ENCODE measurements at regions not wholly inside any gene's neighbourhood (a gene's known extent, or its start where the extent isn't known, plus 50 kb on each side); places are given as distances from the start of the nearest gene placed in this dataset.

DNA sequence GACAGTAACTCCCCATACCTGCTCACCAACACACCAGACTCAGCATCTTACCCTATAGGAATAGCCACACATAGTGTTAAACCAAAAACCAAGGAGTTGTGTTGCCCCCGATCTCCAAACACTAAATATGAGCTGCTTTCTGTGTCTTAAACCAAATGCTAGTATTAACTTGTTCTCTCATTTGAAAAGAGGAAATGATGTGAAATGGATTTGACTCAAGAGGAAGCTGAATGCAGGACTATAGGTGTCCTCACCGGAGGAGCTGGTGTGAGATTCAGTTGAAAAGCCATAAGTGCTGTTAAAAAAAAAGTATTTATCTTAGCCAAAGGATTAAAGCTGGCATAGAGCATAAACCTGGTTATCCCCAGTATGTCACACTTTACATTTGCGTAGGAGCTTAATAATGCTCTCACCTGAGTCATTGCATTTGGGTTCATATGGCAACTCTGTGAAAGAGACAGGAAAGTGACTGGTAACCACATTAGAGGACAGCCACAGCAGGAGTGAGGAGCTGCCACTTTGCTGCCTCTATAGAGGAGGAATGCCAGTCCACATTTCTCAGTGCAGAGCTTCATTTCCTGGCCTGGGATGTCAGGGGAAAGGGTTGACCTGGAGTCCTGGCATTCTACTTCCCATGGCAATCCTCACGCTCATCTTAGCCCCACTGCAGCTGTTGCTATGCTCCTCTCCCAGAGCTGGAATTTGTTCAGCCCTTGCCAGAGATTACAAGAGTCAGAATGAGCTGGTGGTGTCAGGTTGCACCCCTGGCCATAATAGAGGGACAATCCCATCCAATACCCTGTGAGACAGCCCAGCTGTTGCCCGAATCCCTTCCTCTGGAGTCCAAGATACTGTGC, 143.3 kb upstream of the ANKFN1 start:
- no peak for DNase-seq (ENCODE audit: low read depth)

GRCh38 chr17:56011406-56012131, 141.7 kb upstream of the ANKFN1 start:
- no peak for DNase-seq (ENCODE audit: low read depth)

GRCh38 chr17:56018211-56018610, 135.1 kb upstream of the ANKFN1 start:
- DNase-seq (ENCODE audit: low read depth) = no peak

- no peak for DNase-seq (ENCODE audit: low read depth)
Observed at GRCh38 chr17:56020369-56020768, 132.9 kb upstream of the ANKFN1 start.

DNA sequence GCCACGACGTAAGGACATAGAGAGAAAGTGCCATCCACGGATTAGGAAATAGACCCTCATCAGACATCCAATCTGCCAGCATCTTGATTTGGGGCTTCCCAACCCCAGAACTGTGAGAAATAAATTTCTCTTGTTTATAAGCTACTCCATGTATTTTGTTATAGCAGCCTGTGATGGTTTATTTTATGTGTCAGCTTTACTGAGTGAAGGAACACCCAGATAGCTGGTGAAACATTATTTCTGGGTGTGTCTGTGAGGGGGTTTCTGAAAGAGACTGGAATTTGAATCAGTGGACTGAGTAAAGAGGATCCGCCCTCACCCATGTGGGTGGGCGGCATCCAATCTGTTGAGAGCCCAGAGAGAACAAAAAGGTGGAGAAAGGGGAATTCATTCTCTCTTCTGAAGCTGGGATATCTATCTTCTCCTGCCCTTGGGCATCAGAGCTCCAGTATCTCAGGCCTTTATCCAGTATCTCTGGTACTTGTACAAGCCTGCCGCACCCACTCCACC, 131.5 kb upstream of the ANKFN1 start:
- DNase-seq (ENCODE audit: low read depth) = no peak

GRCh38 chr17:56023851-56024250, 129.4 kb upstream of the ANKFN1 start:
- no peak for DNase-seq (ENCODE audit: low read depth)

DNA sequence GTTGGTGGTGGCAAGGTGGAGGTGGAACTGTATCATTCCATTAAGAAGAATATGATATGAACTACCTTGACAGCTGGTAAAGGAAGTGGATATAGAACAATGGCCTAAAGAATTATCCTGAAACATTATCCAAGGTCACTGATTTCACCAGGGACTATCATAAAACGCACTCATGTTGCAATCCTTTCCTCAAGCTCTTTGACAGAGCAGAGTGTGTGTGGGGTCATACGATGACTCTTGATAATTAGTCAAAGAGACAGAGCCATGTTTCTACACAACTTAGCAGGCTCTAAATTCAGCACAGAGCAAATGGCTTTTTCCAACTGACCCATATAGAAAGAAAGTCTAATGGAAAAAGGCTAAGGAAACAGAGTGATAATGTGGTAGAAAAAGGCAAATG, 126.4 kb upstream of the ANKFN1 start:
- DNase-seq (ENCODE audit: low read depth) = no peak

- DNase-seq (ENCODE audit: low read depth) = no peak
Observed at GRCh38 chr17:56028837-56029236, 124.4 kb upstream of the ANKFN1 start.

DNA sequence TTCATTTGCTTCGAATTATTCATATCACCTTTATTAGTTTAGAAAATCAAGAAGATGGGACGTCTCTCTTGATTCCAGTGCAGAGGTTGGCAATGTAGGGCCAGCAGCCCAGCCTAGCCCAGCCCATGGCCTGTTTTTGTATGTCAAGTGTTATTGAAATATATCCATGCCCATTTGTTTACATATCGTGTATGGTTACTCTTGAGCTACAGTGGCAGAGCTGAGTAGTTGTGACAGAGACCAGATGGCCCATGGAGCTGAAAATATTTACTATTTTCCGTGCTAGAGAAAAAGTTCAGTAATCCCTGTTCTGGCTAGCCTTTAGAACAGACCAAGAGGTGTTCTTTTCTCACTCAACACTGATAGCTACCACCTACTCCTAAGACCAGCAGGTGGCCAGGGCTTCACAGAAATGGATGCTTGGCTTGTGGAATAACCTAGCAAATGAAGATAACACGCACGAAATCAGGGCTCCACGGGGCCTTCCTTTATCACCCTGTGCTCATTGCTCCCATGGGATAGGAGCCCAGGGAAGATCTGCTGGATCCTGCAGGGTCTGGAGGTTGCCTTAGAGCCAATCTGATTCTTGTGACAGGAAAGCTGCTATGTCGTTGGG, 123.2 kb upstream of the ANKFN1 start:
- DNase-seq (ENCODE audit: low read depth) = no peak

DNA sequence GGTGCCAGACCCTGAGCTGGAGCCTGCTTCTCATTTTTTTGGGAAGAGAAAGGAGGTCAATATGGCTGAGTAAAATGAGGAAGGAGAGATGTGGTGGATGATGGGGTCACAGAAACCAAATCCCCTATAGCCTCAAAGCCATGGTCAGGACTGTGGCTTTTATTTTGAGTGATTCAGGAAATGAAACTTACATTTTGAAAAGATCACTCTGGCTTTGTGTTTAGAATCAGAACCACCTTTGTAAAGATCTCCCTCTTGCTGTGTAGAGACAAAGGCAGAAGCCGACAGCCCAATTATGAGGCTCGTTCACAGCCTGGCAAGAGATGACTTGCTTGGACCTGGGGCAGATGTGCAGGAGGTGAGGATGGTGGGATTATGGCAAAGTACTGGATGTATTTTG, 121.6 kb upstream of the ANKFN1 start:
- DNase-seq (ENCODE audit: low read depth) = no peak

DNA sequence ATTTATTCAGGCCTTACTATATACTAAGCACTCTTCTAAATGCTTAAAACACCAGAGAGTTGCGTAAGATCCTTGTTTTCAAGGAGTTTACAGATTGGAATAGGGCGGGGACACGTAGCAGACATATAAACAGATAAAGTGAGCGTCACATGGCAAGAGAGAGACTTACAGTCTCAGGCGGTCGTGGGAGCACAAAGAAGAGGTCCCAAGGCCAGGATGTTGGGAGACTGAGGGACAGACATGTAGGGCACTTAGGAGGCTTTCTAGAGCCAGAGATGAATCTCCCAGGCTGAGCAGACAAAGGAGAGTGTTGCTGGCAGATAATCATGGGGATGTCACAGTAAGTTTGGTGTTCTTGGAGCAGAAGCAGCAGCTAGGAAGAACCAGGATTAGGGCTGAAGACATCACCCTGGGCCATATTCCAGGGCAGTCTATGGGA, 119.1 kb upstream of the ANKFN1 start:
- no peak for DNase-seq (ENCODE audit: low read depth)

DNA sequence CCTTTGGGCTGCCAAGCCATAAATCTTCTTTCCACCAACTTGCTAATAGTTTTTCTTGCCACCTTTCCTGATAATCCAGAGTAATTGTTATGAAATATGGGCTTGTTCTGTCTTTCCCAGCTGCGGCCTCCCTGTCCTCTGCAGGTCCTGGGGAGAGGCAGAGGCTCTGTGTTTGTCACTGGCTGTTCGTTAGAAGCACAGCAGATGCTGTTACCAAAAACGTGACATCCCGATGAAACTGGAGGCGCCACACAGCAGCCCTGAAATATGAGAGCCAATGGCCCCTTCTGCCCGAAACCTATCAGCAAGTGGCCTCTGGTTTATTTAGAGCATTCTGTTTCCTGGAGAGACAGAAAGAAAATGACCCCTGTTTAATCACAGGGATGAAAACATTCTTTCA, 115.1 kb upstream of the ANKFN1 start:
- no peak for DNase-seq (ENCODE audit: low read depth)

GRCh38 chr17:56045872-56046271, 107.4 kb upstream of the ANKFN1 start:
- DNase-seq (ENCODE audit: low read depth) = no peak

DNA sequence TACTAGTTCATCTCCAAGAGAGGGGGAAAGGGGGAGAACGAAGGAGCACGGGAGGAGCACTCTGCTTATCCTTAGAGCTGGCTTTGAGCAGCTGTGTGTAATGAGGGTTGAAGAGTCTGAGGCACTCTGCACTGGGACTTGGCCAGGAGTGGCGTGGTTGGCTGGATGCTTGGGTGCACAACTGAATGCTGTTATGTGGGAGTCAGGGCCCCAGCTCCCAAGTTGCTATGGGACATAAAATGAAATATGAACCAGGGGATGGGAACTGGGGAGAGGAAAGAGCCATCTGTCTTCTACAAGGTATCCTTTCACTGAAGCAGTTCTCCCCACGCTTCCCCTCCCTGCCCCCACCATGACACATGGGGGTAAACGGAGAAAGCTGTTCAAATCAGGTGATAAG, 105.9 kb upstream of the ANKFN1 start:
- no peak for DNase-seq (ENCODE audit: low read depth)

GRCh38 chr17:56057869-56058268, 95.4 kb upstream of the ANKFN1 start:
- no peak for DNase-seq (ENCODE audit: low read depth)

DNA sequence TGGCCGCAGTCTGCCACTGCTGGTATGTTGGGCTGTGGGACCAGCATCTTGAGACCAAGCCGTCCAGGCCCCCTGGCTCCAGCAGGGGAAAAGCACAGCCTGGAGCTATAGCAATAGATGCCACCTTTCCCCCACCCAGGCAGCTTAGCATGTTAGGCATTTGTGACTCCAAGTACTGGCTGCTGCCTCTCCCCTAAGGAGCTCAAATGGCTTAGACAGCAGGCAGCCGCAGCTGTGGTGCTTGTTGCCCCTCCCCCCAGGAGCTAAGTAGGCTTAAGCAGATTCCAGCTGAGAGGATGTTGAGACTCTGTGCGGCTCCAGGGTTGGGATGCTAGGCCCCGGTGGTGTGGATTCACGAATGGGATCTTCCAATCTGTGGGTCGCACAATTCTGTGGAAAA, 88.8 kb upstream of the ANKFN1 start:
- no peak for DNase-seq (ENCODE audit: low read depth)

DNA sequence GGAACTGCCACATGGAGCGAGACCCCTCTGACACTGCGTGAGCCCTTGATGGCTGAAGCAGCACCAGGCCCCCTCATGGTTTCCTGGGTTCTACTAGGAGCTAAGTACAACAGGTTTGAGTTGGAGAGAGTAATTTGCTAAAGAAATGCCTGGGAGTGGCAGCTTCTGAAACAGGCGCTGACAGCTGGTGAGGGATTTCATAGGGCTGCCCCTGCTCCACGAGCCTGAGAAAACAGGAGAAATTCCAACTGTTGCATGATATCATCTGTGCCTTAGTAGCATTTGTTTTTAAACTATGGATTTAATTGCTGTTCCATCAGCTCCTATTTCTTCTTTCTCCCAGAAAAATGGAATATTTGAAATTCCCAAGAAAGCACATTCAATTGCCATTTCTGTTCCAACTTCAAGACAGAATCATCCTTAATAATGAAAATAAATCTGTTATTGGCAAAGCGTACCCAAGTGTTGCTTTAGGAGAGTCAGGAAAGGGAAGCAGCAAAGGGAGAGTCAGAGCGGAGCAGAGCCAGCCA, 78.8 kb upstream of the ANKFN1 start:
- DNase-seq (ENCODE audit: low read depth) = no peak

DNA sequence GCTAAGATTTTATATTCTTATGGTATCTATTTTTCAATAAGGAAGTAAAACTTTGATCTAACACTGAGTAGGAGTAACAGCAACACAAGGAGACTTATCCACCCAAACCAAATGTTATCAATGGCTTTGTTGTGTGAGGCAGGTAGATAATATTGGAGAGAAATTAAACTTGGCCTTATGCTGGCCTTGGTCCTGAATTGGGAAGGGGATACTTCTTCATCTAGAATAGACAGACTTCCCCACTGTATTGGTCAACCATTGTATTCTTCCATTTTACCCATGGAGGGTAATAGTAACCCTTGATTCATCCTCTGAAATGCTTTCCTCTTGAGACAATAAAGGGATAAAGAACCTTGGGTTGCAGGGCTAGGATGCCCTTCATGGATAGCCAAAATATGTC, 76.3 kb upstream of the ANKFN1 start:
- no peak for DNase-seq (ENCODE audit: low read depth)

GRCh38 chr17:56083475-56083874, 69.8 kb upstream of the ANKFN1 start:
- DNase-seq (ENCODE audit: low read depth) = no peak

DNA sequence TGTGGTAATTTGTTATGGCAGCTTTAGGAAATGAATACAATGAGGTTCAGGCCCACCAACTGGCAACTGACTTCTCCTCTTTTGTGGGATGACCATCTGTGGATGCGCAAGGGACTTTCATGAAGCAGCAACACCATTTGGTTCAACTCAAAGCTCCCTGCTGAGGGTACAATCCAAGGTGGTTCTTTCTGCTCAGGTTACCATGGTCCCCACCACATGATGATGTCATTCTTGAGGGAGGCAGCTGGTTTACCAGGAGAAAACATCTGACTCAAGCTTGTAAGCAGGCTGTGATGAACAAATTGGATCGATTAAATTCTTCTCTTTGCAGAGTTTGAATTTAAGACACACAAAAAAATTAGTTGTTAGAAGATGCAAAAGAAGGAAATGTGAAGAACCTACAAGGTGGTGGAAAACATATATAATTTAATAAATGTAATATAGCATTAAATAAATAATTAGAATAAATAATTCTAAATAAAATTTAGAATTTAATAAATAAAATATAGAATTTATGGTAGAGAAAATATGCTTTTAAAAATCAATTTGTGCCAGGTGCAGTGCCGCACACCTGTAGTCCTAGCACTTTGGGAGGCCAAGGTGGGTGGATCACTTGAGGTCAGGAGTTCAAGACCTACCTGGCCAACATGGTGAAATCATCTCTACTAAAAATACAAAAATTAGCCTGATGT, 67.6 kb upstream of the ANKFN1 start:
- no peak for DNase-seq (ENCODE audit: low read depth)

DNA sequence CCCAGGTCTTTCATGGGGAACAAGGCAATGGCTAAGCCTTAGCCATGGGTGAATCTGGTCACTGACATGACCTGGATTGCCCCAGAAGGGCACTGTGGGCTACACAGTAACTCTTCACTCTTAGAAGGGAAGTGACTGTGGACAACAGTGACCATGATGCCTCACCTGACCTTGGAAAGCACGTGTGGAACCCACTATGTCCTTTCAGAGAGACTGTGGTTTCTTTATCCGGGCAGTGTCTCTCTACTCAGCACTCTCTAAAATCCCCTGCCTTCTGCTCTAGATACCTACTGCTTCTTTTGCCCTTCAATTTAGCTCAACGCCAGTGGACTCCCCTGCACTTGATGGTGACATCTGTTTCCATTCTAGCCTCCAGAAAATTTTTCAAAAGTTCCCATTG, 66.1 kb upstream of the ANKFN1 start:
- no peak for DNase-seq (ENCODE audit: low read depth)
